Activated naive CD8-positive, alpha-beta T cell treated with anti-CD3 and anti-CD28 coated beads, Interleukin-2, amount 10 ng/mL, durations not matched to agents 7 days and 5 days (primary cell): ENCODE measurements at regions not wholly inside any gene's neighbourhood (a gene's known extent, or its start where the extent isn't known, plus 50 kb on each side); places are given as distances from the start of the nearest gene placed in this dataset.
A peak's percentile ranks its signal among the peaks of the same experiment; 100 is the strongest.

Experiments
- ATAC-seq: fragments of 150-1000 bp; cut with Tn5 transposase; one replicate; pipeline ENCODE4 v1.10.0; 2021; ENCODE audit warnings: low read depth, moderate library complexity
- POLR2A ChIA-PET: fragments of 350-600 bp; sonication (Branson Sonifier 250); formaldehyde crosslinking; loops from one replicate; lab custom pipeline; 2021; ENCODE audit warnings: antibody characterized with exemption; lab: Charles Lee
- DNase-seq: peaks from one replicate; pipeline ENCODE4 v3.0.0; 2021
- H3K27ac Mint-ChIP-seq: one replicate; pipeline ENCODE4 v1.8.0; 2022; ENCODE audit warnings: mild to moderate bottlenecking, mixed read lengths
- H3K27me3 Mint-ChIP-seq: one replicate; pipeline ENCODE4 v1.8.0; 2022; ENCODE audit warnings: mild to moderate bottlenecking, moderate library complexity, mixed read lengths
- H3K36me3 Mint-ChIP-seq: one replicate; pipeline ENCODE4 v1.8.0; 2021; ENCODE audit warnings: mild to moderate bottlenecking, mixed read lengths
- H3K4me1 Mint-ChIP-seq: one replicate; pipeline ENCODE4 v1.8.0; 2021; ENCODE audit warnings: mixed read lengths
- H3K4me3 Mint-ChIP-seq: one replicate; pipeline ENCODE4 v1.8.0; 2022; ENCODE audit warnings: mild to moderate bottlenecking, moderate library complexity, mixed read lengths
- H3K9me3 Mint-ChIP-seq: one replicate; pipeline ENCODE4 v1.8.0; 2021; ENCODE audit warnings: mixed read lengths

- no peaks in the 10 kb centered on the region for H3K9me3 Mint-ChIP-seq
- DNase-seq (no peak), ATAC-seq (no peak)
- no peaks in the 10 kb centered on the region for H3K4me1 Mint-ChIP-seq
- no peak overlapping the region for H3K4me3 Mint-ChIP-seq
- no peak overlapping the region for H3K27ac Mint-ChIP-seq
- POLR2A ChIA-PET = no interaction called here
- H3K36me3 Mint-ChIP-seq = no peaks in the 10 kb centered on the region
- H3K27me3 Mint-ChIP-seq = peaks cover 30% of the 10 kb centered on the region
Measured at GRCh38 chr20:5445611-5446010, 128.9 kb upstream of the PROKR2 start.

DNA sequence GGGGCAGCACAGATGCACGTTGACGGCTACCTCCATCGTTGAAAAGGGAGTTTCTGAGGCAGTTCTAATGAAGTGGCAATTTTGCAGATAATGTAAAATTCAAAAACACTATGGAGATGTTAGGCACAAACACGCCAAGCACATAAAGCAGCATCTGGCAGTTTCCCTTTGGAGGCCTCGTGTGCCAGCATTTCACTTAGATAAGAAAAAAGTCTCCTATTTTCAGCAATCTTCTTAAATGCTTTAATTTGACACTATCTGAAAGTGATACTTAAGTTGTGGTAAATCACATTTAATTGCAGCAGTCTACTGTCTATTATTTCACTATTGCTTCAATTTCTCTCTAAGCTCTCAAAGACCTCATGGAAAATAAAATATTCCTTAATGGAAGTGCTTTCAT lies 125.3 kb upstream of the PROKR2 start:
- H3K9me3 Mint-ChIP-seq = no peaks in the 10 kb centered on the region
- ATAC-seq = no peak
- no peak for DNase-seq
- H3K27ac Mint-ChIP-seq = no peak overlapping the region
- no peaks in the 10 kb centered on the region for H3K36me3 Mint-ChIP-seq
- no peaks in the 10 kb centered on the region for H3K4me1 Mint-ChIP-seq
- H3K4me3 Mint-ChIP-seq = no peak overlapping the region
- POLR2A ChIA-PET = no interaction called here
- H3K27me3 Mint-ChIP-seq = peaks cover 28% of the 10 kb centered on the region

DNA sequence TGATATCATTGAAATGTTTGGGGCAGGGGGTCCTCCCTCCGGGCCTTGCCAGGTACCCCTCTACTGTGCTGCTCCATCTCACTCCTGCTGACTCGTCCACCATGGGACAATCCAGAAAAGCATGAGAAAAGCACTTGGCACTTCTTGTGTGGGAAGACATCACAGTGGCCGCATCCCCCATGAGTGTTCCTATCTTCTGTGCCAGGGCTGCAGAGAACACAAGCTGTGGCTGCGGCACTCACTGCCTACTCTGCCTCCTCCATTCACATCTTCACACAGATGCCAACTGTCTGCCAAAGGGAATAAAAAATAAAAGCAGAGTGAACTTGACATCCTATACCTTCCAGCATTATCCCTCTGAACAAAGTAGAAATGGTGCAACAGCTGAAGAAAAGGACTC lies 117.4 kb upstream of the PROKR2 start:
- H3K27ac Mint-ChIP-seq = no peak overlapping the region

GRCh38 chr20:5433352-5433751 lies 116.6 kb upstream of the PROKR2 start:
- no peaks in the 10 kb centered on the region for H3K4me1 Mint-ChIP-seq
- H3K4me3 Mint-ChIP-seq = no peak overlapping the region
- H3K36me3 Mint-ChIP-seq = no peaks in the 10 kb centered on the region
- no peak overlapping the region for H3K27ac Mint-ChIP-seq
- H3K27me3 Mint-ChIP-seq = peaks cover 26% of the 10 kb centered on the region
- POLR2A ChIA-PET = no interaction called here
- no peak for DNase-seq
- H3K9me3 Mint-ChIP-seq = no peaks in the 10 kb centered on the region
- no peak for ATAC-seq

More for the DNA sequence above, 117.4 kb upstream of the PROKR2 start:
- Mint-ChIP-seq H3K36me3 (no peaks in the 10 kb centered on the region), H3K9me3 (no peaks in the 10 kb centered on the region), H3K4me3 (no peak overlapping the region), H3K27me3 (peaks cover 29% of the 10 kb centered on the region), H3K4me1 (no peaks in the 10 kb centered on the region)
- DNase-seq (no peak), ATAC-seq (no peak)
- POLR2A ChIA-PET = no interaction called here

DNA sequence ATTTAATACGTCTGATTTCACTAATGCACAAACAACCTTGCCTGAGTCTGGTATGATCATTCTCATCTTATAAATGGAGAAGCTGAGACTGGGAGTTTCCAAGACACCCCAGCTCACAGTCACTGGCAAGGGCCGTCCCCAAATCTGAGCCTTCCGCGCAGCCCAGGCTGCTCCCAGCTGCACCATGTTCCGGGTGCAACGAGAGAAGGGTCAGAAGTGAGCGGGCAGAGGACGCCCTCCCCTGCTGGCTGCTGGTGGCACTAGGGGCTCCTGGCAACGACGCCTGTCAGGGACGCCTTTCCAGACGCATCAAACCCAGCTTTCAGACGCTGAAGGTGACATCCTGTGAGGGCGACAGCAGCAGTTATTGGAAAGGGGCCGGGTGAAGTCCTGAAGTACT lies 115.3 kb upstream of the PROKR2 start:
- Mint-ChIP-seq H3K4me3 (no peak overlapping the region), H3K4me1 (no peaks in the 10 kb centered on the region), H3K27ac (no peak overlapping the region), H3K27me3 (peaks cover 26% of the 10 kb centered on the region), H3K36me3 (no peaks in the 10 kb centered on the region), H3K9me3 (no peaks in the 10 kb centered on the region)
- ATAC-seq = no peak
- POLR2A ChIA-PET = interaction anchor here (0.6 kb wide), 1 partner anchor 16 kb away, joined by 4 read pairs; no protein-coding TSS in a partner anchor
- no peak for DNase-seq

GRCh38 chr20:5430670-5431069 lies 113.9 kb upstream of the PROKR2 start:
- no peaks in the 10 kb centered on the region for H3K9me3 Mint-ChIP-seq
- DNase-seq (no peak), ATAC-seq (no peak)
- H3K36me3 Mint-ChIP-seq = no peaks in the 10 kb centered on the region
- POLR2A ChIA-PET = no interaction called here
- H3K4me1 Mint-ChIP-seq = no peaks in the 10 kb centered on the region
- H3K27me3 Mint-ChIP-seq = peaks cover 22% of the 10 kb centered on the region
- H3K4me3 Mint-ChIP-seq = no peak overlapping the region
- no peak overlapping the region for H3K27ac Mint-ChIP-seq

DNA sequence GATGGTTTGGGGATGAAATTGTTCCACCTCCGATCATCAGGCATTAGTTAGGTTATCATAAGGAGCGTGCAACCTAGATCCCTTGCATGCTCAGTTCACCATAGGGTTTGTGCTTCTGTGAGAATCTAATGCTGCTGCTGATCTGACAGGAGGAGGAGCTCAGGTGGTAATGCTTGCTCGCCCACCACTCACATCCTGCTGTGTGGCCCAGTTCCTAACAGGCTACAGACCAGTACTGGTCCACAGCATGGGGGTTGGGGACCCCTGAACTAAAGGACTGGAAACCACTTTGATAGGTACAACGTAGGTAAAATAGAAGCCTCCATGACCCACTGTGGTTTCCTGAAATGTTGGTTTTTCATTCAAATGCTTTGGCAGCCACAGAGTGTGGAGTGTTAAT lies 109.3 kb upstream of the PROKR2 start:
- Mint-ChIP-seq H3K27me3 (peaks cover 18% of the 10 kb centered on the region), H3K4me1 (no peaks in the 10 kb centered on the region), H3K9me3 (peaks cover 3% of the 10 kb centered on the region), H3K4me3 (no peak overlapping the region), H3K36me3 (no peaks in the 10 kb centered on the region), H3K27ac (no peak overlapping the region)
- ATAC-seq (no peak), DNase-seq (no peak)
- POLR2A ChIA-PET = no interaction called here

- DNase-seq (no peak), ATAC-seq (no peak)
- Mint-ChIP-seq H3K4me1 (no peaks in the 10 kb centered on the region), H3K27me3 (peaks cover 3% of the 10 kb centered on the region), H3K9me3 (peaks cover 5% of the 10 kb centered on the region), H3K4me3 (no peak overlapping the region), H3K36me3 (no peaks in the 10 kb centered on the region), H3K27ac (no peak overlapping the region)
- POLR2A ChIA-PET = no interaction called here
Measured at GRCh38 chr20:5416086-5416485, 99.3 kb upstream of the PROKR2 start.

DNA sequence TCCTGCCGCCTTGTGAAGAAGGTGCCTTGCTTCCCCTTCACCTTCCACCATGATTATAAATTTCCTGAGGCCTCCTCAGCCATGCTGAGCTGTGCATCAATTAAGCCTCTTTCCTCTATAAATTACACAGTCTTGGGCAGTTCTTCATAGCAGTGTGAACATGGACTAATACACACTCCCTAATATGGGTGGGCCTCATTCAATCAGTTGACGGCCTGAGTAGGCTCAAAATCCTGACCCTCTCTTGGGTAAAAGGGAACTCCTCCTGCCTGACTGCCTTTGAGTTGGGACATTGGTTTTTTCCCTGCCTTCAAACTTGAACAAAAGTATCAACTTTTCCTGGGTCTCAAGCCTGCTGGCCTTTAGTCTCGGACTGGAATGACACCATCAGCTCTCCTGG lies 96.6 kb upstream of the PROKR2 start:
- H3K4me3 Mint-ChIP-seq = no peak overlapping the region
- no peaks in the 10 kb centered on the region for H3K27me3 Mint-ChIP-seq
- ATAC-seq = no peak
- H3K36me3 Mint-ChIP-seq = no peaks in the 10 kb centered on the region
- DNase-seq = no peak
- no peak overlapping the region for H3K27ac Mint-ChIP-seq
- H3K9me3 Mint-ChIP-seq = peaks cover 1% of the 10 kb centered on the region
- POLR2A ChIA-PET = no interaction called here
- no peaks in the 10 kb centered on the region for H3K4me1 Mint-ChIP-seq

- Mint-ChIP-seq H3K4me1 (peaks cover 4% of the 10 kb centered on the region), H3K4me3 (no peak overlapping the region), H3K36me3 (no peaks in the 10 kb centered on the region), H3K9me3 (peaks cover 1% of the 10 kb centered on the region), H3K27ac (no peak overlapping the region), H3K27me3 (no peaks in the 10 kb centered on the region)
- no peak for ATAC-seq
- POLR2A ChIA-PET = no interaction called here
- no peak for DNase-seq
Measured at GRCh38 chr20:5410470-5410869, 93.7 kb upstream of the PROKR2 start.

GRCh38 chr20:5402903-5403531 lies 86.3 kb upstream of the PROKR2 start:
- DNase-seq (peak; percentile 31), ATAC-seq (peak; percentile 52)
- POLR2A ChIA-PET = no interaction called here
- peaks cover 4% of the 10 kb centered on the region for H3K4me1 Mint-ChIP-seq
- peaks cover 2% of the 10 kb centered on the region for H3K9me3 Mint-ChIP-seq
- no peak overlapping the region for H3K27ac Mint-ChIP-seq
- no peak overlapping the region for H3K4me3 Mint-ChIP-seq
- no peaks in the 10 kb centered on the region for H3K27me3 Mint-ChIP-seq
- H3K36me3 Mint-ChIP-seq = no peaks in the 10 kb centered on the region

DNA sequence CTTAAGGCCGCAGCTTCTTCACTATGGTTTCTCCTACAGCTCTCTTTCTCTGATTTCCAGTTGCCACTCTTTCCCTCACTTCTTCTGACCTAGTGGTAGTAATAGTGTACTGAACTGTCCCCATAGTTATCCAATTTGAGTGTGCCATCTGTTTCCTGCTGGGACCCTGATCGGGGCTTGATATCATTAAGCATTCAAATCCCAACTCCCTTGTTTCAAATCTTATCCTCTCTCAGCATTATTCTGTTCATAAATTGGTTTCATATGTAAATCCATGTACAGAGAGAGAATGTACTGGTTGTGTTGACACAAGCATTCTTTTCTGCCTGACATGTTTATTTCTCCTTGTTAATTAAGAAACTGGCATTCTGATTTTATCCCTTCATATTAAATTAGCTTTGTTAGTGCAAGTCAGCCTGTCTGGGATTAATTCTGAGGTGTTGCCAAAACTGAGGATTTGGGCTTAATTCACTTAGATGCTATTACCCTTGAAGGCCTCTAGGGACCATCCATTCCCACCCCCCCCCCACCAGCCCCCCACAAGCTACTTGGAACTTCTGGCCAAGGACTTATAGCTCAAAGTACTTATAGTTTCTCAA lies 84.6 kb upstream of the PROKR2 start:
- Mint-ChIP-seq H3K36me3 (no peaks in the 10 kb centered on the region), H3K4me1 (no peaks in the 10 kb centered on the region), H3K4me3 (no peak overlapping the region), H3K9me3 (peaks cover 2% of the 10 kb centered on the region), H3K27me3 (no peaks in the 10 kb centered on the region), H3K27ac (no peak overlapping the region)
- no peak for DNase-seq
- no peak for ATAC-seq
- POLR2A ChIA-PET = no interaction called here

- no peak overlapping the region for H3K4me3 Mint-ChIP-seq
- H3K27ac Mint-ChIP-seq = no peak overlapping the region
- no peak for DNase-seq
- no peaks in the 10 kb centered on the region for H3K36me3 Mint-ChIP-seq
- POLR2A ChIA-PET = no interaction called here
- H3K4me1 Mint-ChIP-seq = no peaks in the 10 kb centered on the region
- H3K9me3 Mint-ChIP-seq = peaks cover 3% of the 10 kb centered on the region
- no peak for ATAC-seq
- peaks cover 2% of the 10 kb centered on the region for H3K27me3 Mint-ChIP-seq
Measured at GRCh38 chr20:5400164-5400762, 83.5 kb upstream of the PROKR2 start.

GRCh38 chr20:5397393-5397792 lies 80.6 kb upstream of the PROKR2 start:
- Mint-ChIP-seq H3K36me3 (no peaks in the 10 kb centered on the region), H3K27me3 (peaks cover 5% of the 10 kb centered on the region), H3K4me3 (no peak overlapping the region), H3K9me3 (peaks cover 3% of the 10 kb centered on the region), H3K27ac (no peak overlapping the region), H3K4me1 (no peaks in the 10 kb centered on the region)
- no peak for DNase-seq
- POLR2A ChIA-PET = no interaction called here
- no peak for ATAC-seq
